IPS-18c (cell line): ENCODE measurements at regions not wholly inside any gene's neighbourhood (a gene's known extent, or its start where the extent isn't known, plus 50 kb on each side); places are given as distances from the start of the nearest gene placed in this dataset.

Source experiments
- H3K4me3 ChIP-seq: 2 replicates; pipeline ENCODE4 v1.7.0; 2013; ENCODE audit warnings: low read depth, mild to moderate bottlenecking, low read length, moderate library complexity; ENCODE audit not compliant: insufficient read depth
- H3K9me3 ChIP-seq: one replicate; pipeline ENCODE4 v1.6.1; 2013; ENCODE audit warnings: mild to moderate bottlenecking, low read length, moderate library complexity; ENCODE audit not compliant: control insufficient read depth, insufficient read depth

DNA sequence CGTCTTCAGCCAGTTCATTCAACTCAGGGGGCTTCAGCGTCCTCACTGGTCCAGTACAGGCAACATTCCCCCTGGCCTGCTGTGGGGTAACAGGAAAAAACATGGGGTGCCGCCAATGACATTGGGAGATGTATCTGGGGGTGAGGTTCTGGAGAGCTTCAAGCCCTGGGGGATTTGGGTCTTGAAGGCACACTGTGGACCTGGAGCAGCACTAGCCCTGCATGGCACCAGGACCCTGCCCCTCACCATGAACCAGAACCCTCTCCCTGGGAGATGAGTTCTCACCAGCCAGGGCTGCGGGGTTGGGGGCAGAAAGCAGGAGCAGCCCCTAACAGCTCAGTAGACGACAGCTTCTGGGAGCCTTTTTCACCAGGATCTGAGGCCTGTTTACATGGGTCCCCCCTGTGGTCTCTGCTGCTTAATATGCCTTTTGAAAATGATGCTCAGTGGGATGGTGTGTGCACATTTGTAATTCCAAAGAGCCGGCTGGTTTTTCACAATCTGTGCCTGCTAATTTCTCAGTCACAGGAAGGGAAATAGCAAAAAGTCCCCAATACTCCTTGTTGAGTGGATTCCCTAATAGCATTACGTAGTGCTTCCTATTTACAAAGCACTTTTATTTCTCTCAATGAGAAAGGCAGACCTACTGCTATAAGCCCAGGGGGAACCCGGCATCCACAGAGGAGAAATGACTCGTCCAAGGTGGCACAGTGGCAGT is 509.5 kb downstream of the RPS24 start:
- H3K4me3 ChIP-seq, result no peak overlapping the region
- no peaks in the 10 kb centered on the region for H3K9me3 ChIP-seq

DNA sequence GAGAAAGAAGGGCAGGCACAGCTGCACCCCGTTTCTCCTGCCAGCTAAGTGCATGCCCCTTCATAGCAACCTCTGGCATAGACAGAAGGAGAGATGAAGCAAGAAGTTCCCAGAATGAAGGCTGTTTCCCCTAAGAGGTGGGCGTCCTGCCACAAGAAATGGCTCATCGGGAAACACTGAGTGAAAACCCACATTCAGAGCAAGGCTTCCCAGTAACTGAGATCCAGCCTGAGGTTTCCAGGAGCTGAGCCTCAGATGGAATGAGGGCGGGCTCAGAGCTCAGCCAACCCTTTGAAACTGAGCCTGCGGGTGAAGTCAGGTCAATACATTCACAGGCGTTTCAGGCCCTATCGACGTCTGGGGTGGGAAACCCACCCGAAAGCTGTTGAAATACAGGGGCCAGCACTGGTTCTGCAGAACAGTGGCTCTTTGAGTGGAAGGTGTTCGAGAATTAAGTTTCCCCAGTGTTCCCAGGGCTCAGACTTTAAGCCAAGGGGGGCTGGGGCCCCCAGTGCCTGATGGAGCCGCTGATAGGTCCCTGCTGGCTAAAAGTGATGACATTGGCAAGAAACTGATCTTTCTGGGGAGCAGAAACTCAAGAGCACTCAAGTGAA is 510.2 kb downstream of the RPS24 start:
- no peaks in the 10 kb centered on the region for H3K9me3 ChIP-seq
- H3K4me3 ChIP-seq, result no peak overlapping the region

- Histone ChIP-seq H3K4me3 (no peak overlapping the region), H3K9me3 (no peaks in the 10 kb centered on the region)
Observed at GRCh38 chr10:78544423-78545090, 510.9 kb downstream of the RPS24 start.

DNA sequence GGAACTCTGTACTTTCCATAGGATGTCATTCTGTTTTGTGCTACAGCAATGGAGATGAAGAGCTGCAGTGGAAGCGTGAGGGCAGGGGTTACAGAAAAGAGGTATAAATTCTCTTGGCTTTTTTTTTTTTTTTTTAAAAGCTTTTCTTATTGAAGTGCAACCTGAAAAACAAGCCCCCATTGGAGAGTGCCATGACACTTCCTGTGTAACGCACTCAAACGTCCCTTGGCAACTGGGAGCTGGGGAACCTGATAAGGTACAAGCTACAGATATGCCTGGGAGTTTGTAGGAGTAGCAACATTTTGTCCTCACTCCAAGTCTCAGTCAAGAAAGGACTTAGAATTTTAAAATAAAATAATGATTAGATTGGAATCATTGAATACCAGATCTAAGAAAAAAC is 512.1 kb downstream of the RPS24 start:
- no peak overlapping the region for H3K4me3 ChIP-seq
- H3K9me3 ChIP-seq, result no peaks in the 10 kb centered on the region

DNA sequence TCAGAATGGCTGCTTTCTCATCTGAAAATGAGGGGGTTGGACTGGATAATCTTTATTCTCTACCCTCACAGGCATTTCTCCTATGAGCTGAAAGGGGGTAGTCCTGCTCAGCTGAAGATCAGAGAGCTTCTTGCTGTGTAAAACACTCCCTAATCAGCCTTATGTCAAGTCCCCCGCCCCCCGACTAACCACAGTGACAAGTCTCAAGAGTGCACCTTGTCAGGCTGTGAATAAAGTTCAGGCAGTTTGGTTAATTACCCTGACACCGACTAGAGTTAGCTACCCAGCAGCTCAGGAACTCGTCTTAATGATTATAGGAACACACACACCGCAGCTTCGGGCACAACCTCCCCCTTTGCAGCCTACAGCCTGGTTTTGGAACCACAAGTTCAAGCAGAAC is 513.7 kb downstream of the RPS24 start:
- no peaks in the 10 kb centered on the region for H3K9me3 ChIP-seq
- no peak overlapping the region for H3K4me3 ChIP-seq

DNA sequence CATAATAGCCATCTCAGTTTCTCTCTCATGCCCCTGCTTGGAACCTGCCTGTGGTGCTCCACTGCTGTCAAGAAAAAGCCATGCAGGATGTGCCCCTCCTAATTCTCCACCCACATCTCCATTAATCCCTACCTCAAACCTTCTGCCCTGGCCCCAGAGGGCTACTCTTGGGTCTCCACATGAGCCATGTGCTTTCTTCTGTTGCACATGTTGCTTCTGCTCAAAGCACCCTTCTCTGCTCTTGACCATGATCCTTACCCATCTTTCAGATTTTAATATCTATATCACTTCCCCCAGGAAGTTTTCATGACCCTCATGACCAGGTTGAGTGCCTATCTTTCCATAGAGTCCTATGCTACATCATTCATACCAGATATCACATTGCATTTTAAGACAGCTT is 514.2 kb downstream of the RPS24 start:
- Histone ChIP-seq H3K4me3 (no peak overlapping the region), H3K9me3 (no peaks in the 10 kb centered on the region)

GRCh38 chr10:78548369-78548768 is 514.7 kb downstream of the RPS24 start:
- H3K9me3 ChIP-seq, result no peaks in the 10 kb centered on the region
- no peak overlapping the region for H3K4me3 ChIP-seq

GRCh38 chr10:78549140-78549935 is 515.7 kb downstream of the RPS24 start:
- no peak overlapping the region for H3K4me3 ChIP-seq
- H3K9me3 ChIP-seq, result no peaks in the 10 kb centered on the region

DNA sequence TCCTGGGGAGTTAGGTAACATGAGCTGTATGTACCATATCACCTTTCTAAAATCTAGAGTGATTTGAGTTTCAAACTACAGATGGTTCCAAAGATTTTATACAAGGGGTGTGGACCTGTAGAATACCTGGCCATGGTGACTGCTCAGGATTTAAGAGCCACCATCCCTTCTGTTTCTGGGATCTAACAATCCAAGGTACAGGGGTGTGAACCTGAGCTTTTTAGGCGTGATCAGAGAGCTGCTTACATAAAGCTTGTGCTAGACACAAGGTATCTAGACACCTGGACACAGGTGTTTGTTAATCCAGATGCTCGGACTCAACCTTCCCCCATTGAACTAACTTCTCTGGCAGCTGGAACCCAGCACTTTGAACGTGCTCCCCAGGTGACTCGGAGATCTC is 516.4 kb downstream of the RPS24 start:
- Histone ChIP-seq H3K9me3 (no peaks in the 10 kb centered on the region), H3K4me3 (no peak overlapping the region)

DNA sequence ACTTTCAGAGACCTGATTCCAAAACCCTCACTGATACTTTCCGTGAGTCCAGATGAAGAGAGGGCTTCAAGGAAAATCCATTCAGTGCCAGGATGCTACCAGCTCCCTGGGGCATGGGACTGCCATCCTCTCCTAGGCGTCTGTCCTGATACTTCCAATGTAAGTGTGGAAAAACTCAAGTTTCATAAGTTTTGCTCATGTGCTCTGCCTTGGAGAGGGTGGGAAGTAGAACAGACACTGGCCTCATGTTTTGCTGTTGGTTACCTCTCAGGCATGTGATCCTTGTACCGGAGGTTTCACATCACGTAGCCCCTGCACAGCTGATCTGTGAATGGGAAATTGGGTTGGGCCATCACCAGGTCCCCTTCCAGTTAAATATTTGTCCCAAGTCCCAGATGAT is 517.1 kb downstream of the RPS24 start:
- no peaks in the 10 kb centered on the region for H3K9me3 ChIP-seq
- no peak overlapping the region for H3K4me3 ChIP-seq

DNA sequence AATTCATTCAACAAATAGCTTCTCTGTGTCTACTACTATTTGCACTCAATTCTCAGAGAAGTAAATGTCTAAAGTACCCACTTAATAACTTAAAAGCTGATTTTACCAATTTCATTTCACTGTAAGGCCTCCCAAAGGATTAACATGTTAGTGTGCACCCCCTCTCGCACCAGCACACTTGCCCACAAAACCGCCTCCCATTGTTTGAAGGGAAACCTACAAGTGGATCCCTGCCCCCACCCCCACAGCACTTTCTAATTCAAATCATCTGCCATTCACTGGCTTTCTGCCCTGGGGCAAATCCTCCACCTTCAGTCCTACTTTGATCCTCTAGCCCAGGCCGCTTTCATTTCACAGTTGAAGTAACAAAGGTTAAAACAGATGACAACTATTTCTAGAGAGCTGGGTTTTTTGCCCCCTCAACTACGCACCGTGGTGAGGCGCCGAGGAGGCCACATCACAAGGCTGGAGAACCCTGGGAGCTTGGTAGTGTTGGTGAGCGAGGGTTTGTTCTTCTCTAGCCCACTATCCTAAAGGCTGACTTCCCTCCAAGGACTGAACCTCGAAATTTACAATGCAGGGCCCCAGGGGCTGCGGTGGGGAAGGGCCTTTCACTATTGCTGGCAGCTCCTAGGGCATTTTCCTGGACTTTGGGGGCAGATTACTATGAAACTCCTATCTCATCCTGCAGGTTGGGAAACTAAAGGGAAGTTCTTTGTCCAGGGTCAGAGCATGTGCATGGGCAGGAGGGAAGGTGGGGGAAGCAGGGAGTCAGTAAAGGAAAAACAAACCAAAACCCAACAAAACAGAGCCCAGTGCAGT is 517.4 kb upstream of the ZMIZ1 start:
- no peak overlapping the region; the same call in 1 of the 2 replicates for H3K4me3 ChIP-seq

GRCh38 chr10:78552261-78552811 is 516.4 kb upstream of the ZMIZ1 start:
- no peak overlapping the region for H3K4me3 ChIP-seq
- H3K9me3 ChIP-seq, result no peaks in the 10 kb centered on the region

More for the DNA sequence above, 517.4 kb upstream of the ZMIZ1 start:
- H3K9me3 ChIP-seq, result no peaks in the 10 kb centered on the region

DNA sequence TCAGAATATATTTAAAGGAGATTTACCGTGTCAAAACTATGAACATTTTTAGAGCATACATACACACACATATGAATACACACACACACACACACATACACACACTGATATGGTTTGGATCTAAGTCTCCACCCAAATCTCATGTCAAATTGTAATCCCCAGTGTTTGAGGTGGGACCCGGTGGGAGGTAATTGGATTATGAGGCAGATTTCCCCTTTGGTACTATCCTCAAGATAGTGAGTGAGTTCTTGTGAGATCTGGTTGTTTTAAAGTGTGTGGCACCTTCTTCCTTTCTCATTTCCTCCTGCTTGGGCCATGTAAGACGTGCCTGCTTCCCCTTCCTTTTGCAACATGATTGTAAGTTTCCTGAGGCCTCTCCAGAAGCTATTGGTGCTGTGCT is 515.0 kb upstream of the ZMIZ1 start:
- no peaks in the 10 kb centered on the region for H3K9me3 ChIP-seq
- H3K4me3 ChIP-seq, result no peak overlapping the region

DNA sequence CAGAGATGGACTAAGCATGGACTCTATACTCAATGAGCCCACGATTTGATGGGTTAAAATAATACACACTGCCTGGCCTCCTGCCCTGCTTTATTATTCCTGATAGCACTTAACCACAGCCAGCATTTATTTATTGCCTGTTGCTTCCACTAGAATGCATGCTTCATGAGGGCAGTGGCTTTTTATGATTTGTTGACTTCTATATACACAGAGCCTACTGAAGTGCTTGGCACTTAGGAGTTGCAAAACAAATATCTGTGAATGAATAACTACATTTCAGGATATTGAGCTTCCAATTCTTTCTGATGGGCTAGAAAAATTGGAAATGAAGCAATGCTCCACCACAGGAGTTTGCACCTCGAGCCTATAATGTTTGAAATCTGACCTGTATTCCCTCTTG is 513.6 kb upstream of the ZMIZ1 start:
- H3K9me3 ChIP-seq, result no peaks in the 10 kb centered on the region

DNA sequence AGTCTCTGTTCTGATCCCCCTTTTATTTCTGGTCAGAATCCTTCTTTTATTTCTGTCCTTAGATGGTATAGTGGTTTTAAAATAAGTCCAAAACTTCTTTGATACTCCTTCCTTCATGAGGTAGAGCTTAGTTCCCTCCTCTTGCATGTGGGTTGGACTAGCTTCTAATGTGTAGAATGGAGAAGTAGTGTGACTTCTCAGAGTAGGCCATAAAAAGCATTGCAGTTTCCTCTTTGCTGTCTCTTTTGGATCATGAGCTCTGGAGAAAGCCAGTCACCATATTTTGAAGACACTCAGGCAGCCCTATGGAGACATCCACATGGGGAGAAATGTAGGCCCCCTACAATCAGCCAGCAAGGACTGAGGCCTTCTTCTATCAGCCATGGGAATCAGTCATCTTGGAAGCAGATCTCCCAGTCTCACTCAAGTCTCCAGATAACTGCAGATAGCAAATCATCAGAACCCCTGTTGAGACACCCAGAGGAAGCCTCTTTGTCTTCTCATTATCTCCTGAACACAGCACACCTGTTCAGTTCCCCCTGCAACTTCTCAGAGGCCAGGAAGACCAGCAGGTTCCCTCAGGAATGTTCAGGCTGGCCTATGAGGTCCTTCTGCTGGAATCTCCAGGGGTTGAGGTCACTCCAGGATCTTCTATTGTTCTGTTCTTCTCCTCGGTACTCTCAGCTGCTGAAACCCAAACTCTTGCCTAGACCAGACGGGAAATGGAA is 511.9 kb upstream of the ZMIZ1 start:
- Histone ChIP-seq H3K4me3 (no peak overlapping the region), H3K9me3 (no peaks in the 10 kb centered on the region)

More for the DNA sequence above, 513.6 kb upstream of the ZMIZ1 start:
- H3K4me3 ChIP-seq, result no peak overlapping the region

DNA sequence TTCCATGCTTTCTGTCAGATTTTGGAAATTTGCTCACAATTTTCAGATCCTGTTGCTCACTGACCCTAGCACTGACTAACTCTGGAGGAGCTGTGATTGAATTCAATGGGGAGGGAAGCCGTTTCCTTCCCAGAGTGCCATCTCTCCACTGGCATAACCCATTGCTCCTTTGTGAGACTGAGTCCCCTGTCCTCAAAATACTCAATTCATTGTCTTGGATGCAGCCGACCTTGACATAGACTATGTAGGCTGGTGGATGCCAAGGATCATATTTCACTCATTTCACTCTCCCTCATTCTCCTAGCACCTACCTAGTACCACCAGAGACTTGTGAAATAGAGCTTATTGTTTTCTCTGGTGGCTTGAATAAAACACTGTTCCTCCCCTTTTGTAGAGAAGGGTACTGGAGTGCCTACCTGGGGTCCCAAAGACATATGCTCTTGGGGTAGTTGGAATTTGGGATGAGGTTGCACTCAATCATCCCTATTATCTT is 511.3 kb upstream of the ZMIZ1 start:
- H3K9me3 ChIP-seq, result no peaks in the 10 kb centered on the region
- no peak overlapping the region for H3K4me3 ChIP-seq
